ENCODE measurements at regions not wholly inside any gene's neighbourhood (a gene's known extent, or its start where the extent isn't known, plus 50 kb on each side); places are given as distances from the start of the nearest gene placed in this dataset.

- in situ Hi-C loops (cut with HindIII; ENCODE audit: low sequenced_read_pairs) = no loop called here
- TF ChIP-seq CTCF (IDR thresholded peaks at IDR 0.05; ENCODE audit: low read depth, low read length, missing control alignments) = no peak
- H3K4me3 ChIP-seq (ENCODE audit: low read depth, low read length) = no peak overlapping the region
- DNase-seq (ENCODE audit: low read depth) = no peak
Measured at GRCh38 chr11:86161837-86162236, 82.7 kb upstream of the EED start.

GRCh38 chr11:86161336-86161735 lies 83.2 kb upstream of the EED start:
- in situ Hi-C loops (cut with HindIII; ENCODE audit: low sequenced_read_pairs) = no loop called here
- DNase-seq (ENCODE audit: low read depth) = no peak
- H3K4me3 ChIP-seq (ENCODE audit: low read depth, low read length) = no peak overlapping the region
- no peak for TF ChIP-seq CTCF (IDR thresholded peaks at IDR 0.05; ENCODE audit: low read depth, low read length, missing control alignments)

GRCh38 chr11:86160541-86161149 lies 83.9 kb upstream of the EED start:
- in situ Hi-C loops (cut with HindIII; ENCODE audit: low sequenced_read_pairs) = no loop called here
- TF ChIP-seq CTCF (IDR thresholded peaks at IDR 0.05; ENCODE audit: low read depth, low read length, missing control alignments) = no peak
- DNase-seq (ENCODE audit: low read depth) = no peak
- no peak overlapping the region for H3K4me3 ChIP-seq (ENCODE audit: low read depth, low read length)

GRCh38 chr11:86159581-86159891 lies 85.0 kb upstream of the EED start:
- no peak overlapping the region for H3K4me3 ChIP-seq (ENCODE audit: low read depth, low read length)
- TF ChIP-seq CTCF (IDR thresholded peaks at IDR 0.05; ENCODE audit: low read depth, low read length, missing control alignments) = no peak
- in situ Hi-C loops (cut with HindIII; ENCODE audit: low sequenced_read_pairs) = no loop called here
- DNase-seq (ENCODE audit: low read depth) = no peak

GRCh38 chr11:86158704-86159580 lies 85.6 kb upstream of the EED start:
- TF ChIP-seq CTCF (IDR thresholded peaks at IDR 0.05; ENCODE audit: low read depth, low read length, missing control alignments) = no peak
- DNase-seq (ENCODE audit: low read depth) = no peak
- no peak overlapping the region for H3K4me3 ChIP-seq (ENCODE audit: low read depth, low read length)
- in situ Hi-C loops (cut with HindIII; ENCODE audit: low sequenced_read_pairs) = no loop called here

GRCh38 chr11:86157797-86158378 lies 86.7 kb upstream of the EED start:
- DNase-seq (ENCODE audit: low read depth) = no peak
- in situ Hi-C loops (cut with HindIII; ENCODE audit: low sequenced_read_pairs) = no loop called here

More at GRCh38 chr11:86157797-86158378, 86.7 kb upstream of the EED start:
- TF ChIP-seq CTCF (IDR thresholded peaks at IDR 0.05; ENCODE audit: low read depth, low read length, missing control alignments) = no peak
- H3K4me3 ChIP-seq (ENCODE audit: low read depth, low read length) = no peak overlapping the region
